Right atrium auricular region (tissue), 2 donors: ENCODE measurements at regions not wholly inside any gene's neighbourhood (a gene's known extent, or its start where the extent isn't known, plus 50 kb on each side); places are given as distances from the start of the nearest gene placed in this dataset.

Source experiments
- DNase-seq: peaks from one replicate; pipeline ENCODE4 v3.0.0-alpha.2; 2019; ENCODE audit warnings: low spot score
- H3K27ac ChIP-seq, 2 donors: fragments of 200-600 bp; sonication (generic); 1 replicate in 1 of 2; 2 replicates in 1 of 2; pipeline ENCODE4 v1.5.1; 2016 to 2019
- H3K27me3 ChIP-seq, 2 donors: fragments of 200-600 bp; sonication (generic); one replicate each; pipeline versions ENCODE4 v1.5.1 to v1.6.0; 2017 to 2019
- H3K36me3 ChIP-seq: fragments of 200-600 bp; sonication (generic); one replicate; pipeline ENCODE4 v1.5.1; 2016
- H3K4me1 ChIP-seq, 2 donors: fragments of 200-600 bp; sonication (generic); one replicate each; pipeline versions ENCODE4 v1.5.1 to v1.6.0; 2017 to 2019
- H3K4me3 ChIP-seq, 2 donors: fragments of 200-600 bp; sonication (generic); 1 replicate in 1 of 2; 2 replicates in 1 of 2; pipeline ENCODE4 v1.5.1; 2017 to 2019; ENCODE audit warnings: mild to moderate bottlenecking in 1 of 2, moderate library complexity in 1 of 2
- H3K9me3 ChIP-seq, 2 donors: fragments of 200-600 bp; sonication (generic); one replicate each; pipeline ENCODE4 v1.5.1; 2019
- CTCF ChIP-seq, 2 donors: fragments of 200-600 bp; sonication (generic); IDR thresholded peaks; one replicate each; pipeline ENCODE4 v1.5.1; 2019; ENCODE audit warnings: antibody characterized with exemption in 2 of 2

GRCh38 chr12:41962171-41962572 lies 182.5 kb downstream of the GXYLT1 start:
- H3K27ac ChIP-seq = no peak overlapping the region
- H3K4me3 ChIP-seq = no peak overlapping the region
- H3K27me3 ChIP-seq = no peaks in the 10 kb centered on the region
- DNase-seq = no peak
- no peaks in the 10 kb centered on the region for H3K36me3 ChIP-seq
- H3K9me3 ChIP-seq = no peaks in the 10 kb centered on the region
- no peak for TF ChIP-seq CTCF (IDR thresholded peaks at IDR 0.05)
- H3K4me1 ChIP-seq = no peaks in the 10 kb centered on the region

- no peak overlapping the region for H3K4me3 ChIP-seq
- H3K27me3 ChIP-seq = no peaks in the 10 kb centered on the region
- H3K36me3 ChIP-seq = no peaks in the 10 kb centered on the region
- TF ChIP-seq CTCF (IDR thresholded peaks at IDR 0.05) = no peak
- H3K27ac ChIP-seq = no peak overlapping the region
- H3K4me1 ChIP-seq = no peaks in the 10 kb centered on the region
- no peak for DNase-seq
- no peaks in the 10 kb centered on the region for H3K9me3 ChIP-seq
Measured at GRCh38 chr12:41959271-41959670, 185.4 kb downstream of the GXYLT1 start.

- no peak for TF ChIP-seq CTCF (IDR thresholded peaks at IDR 0.05)
- H3K4me3 ChIP-seq = no peak overlapping the region
Measured at GRCh38 chr12:41956353-41956752, 188.3 kb downstream of the GXYLT1 start.

GRCh38 chr12:41950455-41950854 lies 194.2 kb downstream of the GXYLT1 start:
- Histone ChIP-seq H3K4me1 (no peaks in the 10 kb centered on the region), H3K4me3 (no peak overlapping the region), H3K9me3 (peaks cover 0 to 13% of the 10 kb centered on the region in 2 donors), H3K27me3 (no peaks in the 10 kb centered on the region), H3K36me3 (no peaks in the 10 kb centered on the region), H3K27ac (no peak overlapping the region)
- no peak for DNase-seq
- no peak for TF ChIP-seq CTCF (IDR thresholded peaks at IDR 0.05)

More at GRCh38 chr12:41956353-41956752, 188.3 kb downstream of the GXYLT1 start:
- H3K36me3 ChIP-seq = no peaks in the 10 kb centered on the region
- no peaks in the 10 kb centered on the region for H3K27me3 ChIP-seq
- H3K27ac ChIP-seq = no peak overlapping the region
- no peak for DNase-seq
- H3K4me1 ChIP-seq = no peaks in the 10 kb centered on the region
- H3K9me3 ChIP-seq = no peaks in the 10 kb centered on the region

GRCh38 chr12:41946106-41946505 lies 198.6 kb downstream of the GXYLT1 start:
- Histone ChIP-seq H3K36me3 (no peaks in the 10 kb centered on the region), H3K4me1 (no peaks in the 10 kb centered on the region), H3K27ac (no peak overlapping the region), H3K9me3 (peaks cover 0 to 14% of the 10 kb centered on the region in 2 donors), H3K27me3 (no peaks in the 10 kb centered on the region), H3K4me3 (no peak overlapping the region)
- DNase-seq = no peak
- TF ChIP-seq CTCF (IDR thresholded peaks at IDR 0.05) = no peak

GRCh38 chr12:41944216-41944615 lies 200.5 kb downstream of the GXYLT1 start:
- H3K27me3 ChIP-seq = no peaks in the 10 kb centered on the region
- H3K4me3 ChIP-seq = no peak overlapping the region
- no peak for TF ChIP-seq CTCF (IDR thresholded peaks at IDR 0.05)
- H3K27ac ChIP-seq = no peak overlapping the region
- no peak for DNase-seq
- H3K9me3 ChIP-seq = peaks cover 0 to 14% of the 10 kb centered on the region in 2 donors
- no peaks in the 10 kb centered on the region for H3K36me3 ChIP-seq
- H3K4me1 ChIP-seq = no peaks in the 10 kb centered on the region
